SH-SY5Y (cell line): ENCODE measurements at regions not wholly inside any gene's neighbourhood (a gene's known extent, or its start where the extent isn't known, plus 50 kb on each side); places are given as distances from the start of the nearest gene placed in this dataset.

Experiments used
- GATA2 ChIP-seq: IDR thresholded peaks from 2 replicates; pipeline ENCODE4 v1.6.1; 2011; ENCODE audit warnings: mild to moderate bottlenecking, low read depth, low read length
- GATA3 ChIP-seq: IDR thresholded peaks from 2 replicates; pipeline ENCODE4 v1.6.1; 2011; ENCODE audit warnings: low read depth, mild to moderate bottlenecking, low read length, moderate library complexity

- TF ChIP-seq GATA2 (no peak), GATA3 (no peak)
Measured at GRCh38 chr11:121873766-121874165, 242.2 kb downstream of the BLID start.
